ENCODE measurements at regions not wholly inside any gene's neighbourhood (a gene's known extent, or its start where the extent isn't known, plus 50 kb on each side); places are given as distances from the start of the nearest gene placed in this dataset.
"Not testable (repeated sequence)": the region's sequence is repeated elsewhere in the genome, so short reads cannot be mapped to it uniquely, and the experiment has no call there.

DNA sequence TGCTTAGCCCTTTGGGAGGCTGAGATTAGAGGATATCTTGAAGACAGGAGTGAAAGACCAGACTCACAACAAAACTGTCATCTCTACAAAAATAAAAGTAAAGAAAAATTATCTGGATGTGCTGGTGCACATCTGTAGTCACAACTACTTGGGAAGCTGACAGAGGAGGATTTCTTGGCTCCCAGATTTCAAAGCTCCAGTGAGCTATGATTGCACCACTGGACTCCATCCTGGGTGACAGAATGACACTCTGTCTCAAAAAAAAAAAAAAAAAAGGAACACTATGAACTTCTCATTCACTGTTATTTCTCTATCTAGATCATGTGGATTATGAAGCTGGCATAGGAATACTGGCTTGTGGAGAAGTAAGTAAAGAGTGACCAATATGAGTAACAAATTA lies 1400.0 kb downstream of the CDY2B start:
- H3K9me3 ChIP-seq (ENCODE audit: control insufficient read depth, insufficient read depth, low read length), result no peaks in the 10 kb centered on the region
- Mint-ChIP-seq H3K27me3 (ENCODE audit: low read depth in 2 of 2) (no peaks in the 10 kb centered on the region), H3K36me3 (no peaks in the 10 kb centered on the region), H3K9me3 (peaks cover 0 to 12% of the 10 kb centered on the region in 2 donors), H3K4me3 (no peak overlapping the region), H3K4me1 (no peaks in the 10 kb centered on the region), H3K27ac (no peak overlapping the region)
- TF ChIP-seq, protein P1, sequence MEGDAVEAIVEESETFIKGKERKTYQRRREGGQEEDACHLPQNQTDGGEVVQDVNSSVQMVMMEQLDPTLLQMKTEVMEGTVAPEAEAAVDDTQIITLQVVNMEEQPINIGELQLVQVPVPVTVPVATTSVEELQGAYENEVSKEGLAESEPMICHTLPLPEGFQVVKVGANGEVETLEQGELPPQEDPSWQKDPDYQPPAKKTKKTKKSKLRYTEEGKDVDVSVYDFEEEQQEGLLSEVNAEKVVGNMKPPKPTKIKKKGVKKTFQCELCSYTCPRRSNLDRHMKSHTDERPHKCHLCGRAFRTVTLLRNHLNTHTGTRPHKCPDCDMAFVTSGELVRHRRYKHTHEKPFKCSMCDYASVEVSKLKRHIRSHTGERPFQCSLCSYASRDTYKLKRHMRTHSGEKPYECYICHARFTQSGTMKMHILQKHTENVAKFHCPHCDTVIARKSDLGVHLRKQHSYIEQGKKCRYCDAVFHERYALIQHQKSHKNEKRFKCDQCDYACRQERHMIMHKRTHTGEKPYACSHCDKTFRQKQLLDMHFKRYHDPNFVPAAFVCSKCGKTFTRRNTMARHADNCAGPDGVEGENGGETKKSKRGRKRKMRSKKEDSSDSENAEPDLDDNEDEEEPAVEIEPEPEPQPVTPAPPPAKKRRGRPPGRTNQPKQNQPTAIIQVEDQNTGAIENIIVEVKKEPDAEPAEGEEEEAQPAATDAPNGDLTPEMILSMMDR (IDR thresholded peaks at IDR 0.05), result no peak
- DNase-seq (no peak), ATAC-seq (no peak)
- H3K27me3 ChIP-seq (ENCODE audit: control insufficient read depth, insufficient read depth, low read length), result no peaks in the 10 kb centered on the region
- H3K36me3 ChIP-seq (ENCODE audit: control insufficient read depth, insufficient read depth, low read length), result no peaks in the 10 kb centered on the region
- H3K4me1 ChIP-seq (ENCODE audit: control insufficient read depth, insufficient read depth, low read length), result no peaks in the 10 kb centered on the region
- intact Hi-C loops (cut with micrococcal nuclease), result no loop called here
- H3K4me3 ChIP-seq (ENCODE audit: low read length), result no peak overlapping the region
- no peak overlapping the region for H3K27ac ChIP-seq (ENCODE audit: low read length)

DNA sequence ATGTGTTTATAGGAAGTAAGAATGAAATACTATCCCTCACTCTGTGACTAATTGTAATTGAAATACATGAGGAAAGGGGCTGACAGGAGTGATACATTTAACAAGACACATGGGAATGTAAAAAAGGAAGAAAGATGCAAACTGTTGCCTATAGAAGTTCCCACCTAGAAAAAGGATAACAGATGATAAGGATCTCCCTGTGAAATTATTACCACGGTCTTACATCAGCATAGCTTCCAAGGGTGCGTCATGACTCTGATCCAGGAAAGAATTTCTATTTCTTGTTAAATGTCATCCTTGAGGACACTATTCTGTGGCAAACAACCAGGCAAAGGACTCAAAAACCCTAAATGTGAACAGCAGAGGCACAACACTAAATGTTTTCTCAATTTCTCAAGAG lies 1406.0 kb downstream of the CDY2B start:
- WGBS (ENCODE audit: insufficient coverage), result 88% methylated on average over 2 of the region's 2 CpGs
- no peak overlapping the region for H3K27ac ChIP-seq (ENCODE audit: low read length)
- DNase-seq (no peak), ATAC-seq (no peak)
- no peaks in the 10 kb centered on the region for H3K27me3 ChIP-seq (ENCODE audit: control insufficient read depth, insufficient read depth, low read length)
- no peak overlapping the region for H3K4me3 ChIP-seq (ENCODE audit: low read length)
- no peaks in the 10 kb centered on the region for H3K36me3 ChIP-seq (ENCODE audit: control insufficient read depth, insufficient read depth, low read length)
- Mint-ChIP-seq H3K4me3 (no peak overlapping the region), H3K27ac (no peak overlapping the region), H3K36me3 (no peaks in the 10 kb centered on the region), H3K4me1 (no peaks in the 10 kb centered on the region), H3K9me3 (peaks cover 0 to 4% of the 10 kb centered on the region in 2 donors), H3K27me3 (ENCODE audit: low read depth in 2 of 2) (no peaks in the 10 kb centered on the region)
- TF ChIP-seq, protein P1 (IDR thresholded peaks at IDR 0.05), result no peak
- H3K9me3 ChIP-seq (ENCODE audit: control insufficient read depth, insufficient read depth, low read length), result no peaks in the 10 kb centered on the region
- intact Hi-C loops (cut with micrococcal nuclease), result no loop called here
- H3K4me1 ChIP-seq (ENCODE audit: control insufficient read depth, insufficient read depth, low read length), result no peaks in the 10 kb centered on the region

DNA sequence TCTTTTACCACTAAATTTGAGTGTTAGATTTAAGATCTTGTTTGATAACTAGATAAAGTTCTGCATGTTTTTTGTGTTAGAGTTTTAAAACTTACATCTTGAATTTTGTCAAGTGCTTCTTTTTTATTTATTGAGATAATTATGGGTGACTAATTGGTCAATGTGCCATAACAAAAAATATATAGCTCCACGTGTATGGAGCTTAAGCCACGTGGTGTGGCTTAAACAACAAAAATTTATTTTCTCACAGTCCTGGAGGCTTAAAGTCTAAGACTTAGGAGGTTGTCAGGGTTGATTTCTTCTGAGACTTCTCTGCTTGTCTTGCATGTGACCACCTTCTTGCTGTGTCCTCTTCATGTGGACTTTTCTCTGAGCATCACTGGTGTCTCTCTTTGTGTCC lies 1425.2 kb downstream of the CDY2B start:
- intact Hi-C loops (cut with micrococcal nuclease), result no loop called here
- Mint-ChIP-seq H3K4me1 (no peaks in the 10 kb centered on the region), H3K27me3 (ENCODE audit: low read depth in 2 of 2) (no peaks in the 10 kb centered on the region), H3K36me3 (no peaks in the 10 kb centered on the region), H3K27ac (no peak overlapping the region), H3K4me3 (no peak overlapping the region), H3K9me3 (peaks cover 0 to 11% of the 10 kb centered on the region in 2 donors)
- no peaks in the 10 kb centered on the region for H3K36me3 ChIP-seq (ENCODE audit: control insufficient read depth, insufficient read depth, low read length)
- no peak for DNase-seq
- no peaks in the 10 kb centered on the region for H3K9me3 ChIP-seq (ENCODE audit: control insufficient read depth, insufficient read depth, low read length)
- ATAC-seq, result no peak
- no peaks in the 10 kb centered on the region for H3K4me1 ChIP-seq (ENCODE audit: control insufficient read depth, insufficient read depth, low read length)
- no peak overlapping the region for H3K4me3 ChIP-seq (ENCODE audit: low read length)
- H3K27ac ChIP-seq (ENCODE audit: low read length), result no peak overlapping the region
- no peaks in the 10 kb centered on the region for H3K27me3 ChIP-seq (ENCODE audit: control insufficient read depth, insufficient read depth, low read length)
- TF ChIP-seq, protein P1 (IDR thresholded peaks at IDR 0.05), result no peak
- WGBS (ENCODE audit: insufficient coverage), result 60% methylated on average over 1 of the region's 2 CpGs

DNA sequence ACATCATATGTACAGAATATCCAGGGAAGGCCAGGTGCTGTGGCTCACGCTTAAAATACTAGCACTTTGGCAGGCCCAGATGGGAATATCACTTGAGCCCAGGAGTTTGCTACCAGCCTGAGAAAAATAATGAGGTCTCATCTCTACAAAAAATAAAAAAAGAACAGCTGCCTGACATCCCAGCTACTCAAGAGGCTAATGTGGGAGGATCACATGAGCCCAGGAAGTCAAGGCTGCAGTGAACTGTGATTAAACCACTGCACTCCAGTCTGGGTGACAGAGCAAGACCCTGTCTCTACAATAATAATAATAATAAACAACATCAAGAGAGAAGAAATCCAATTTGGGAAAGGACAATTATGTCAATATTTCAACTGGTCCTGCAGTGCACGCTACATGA lies 1433.9 kb downstream of the CDY2B start:
- intact Hi-C loops (cut with micrococcal nuclease), result no loop called here
- no peaks in the 10 kb centered on the region for H3K27me3 ChIP-seq (ENCODE audit: control insufficient read depth, insufficient read depth, low read length)
- 70% methylated on average over 1 of the region's 2 CpGs for WGBS (ENCODE audit: insufficient coverage)
- Mint-ChIP-seq H3K27me3 (ENCODE audit: low read depth in 2 of 2) (no peaks in the 10 kb centered on the region), H3K27ac (no peak overlapping the region), H3K4me3 (no peak overlapping the region), H3K9me3 (peaks cover 0 to 5% of the 10 kb centered on the region in 2 donors), H3K36me3 (no peaks in the 10 kb centered on the region), H3K4me1 (no peaks in the 10 kb centered on the region)
- H3K4me1 ChIP-seq (ENCODE audit: control insufficient read depth, insufficient read depth, low read length), result no peaks in the 10 kb centered on the region
- H3K36me3 ChIP-seq (ENCODE audit: control insufficient read depth, insufficient read depth, low read length), result no peaks in the 10 kb centered on the region
- TF ChIP-seq, protein P1 (IDR thresholded peaks at IDR 0.05), result no peak
- no peak overlapping the region for H3K4me3 ChIP-seq (ENCODE audit: low read length)
- ATAC-seq, result no peak
- DNase-seq, result no peak
- H3K9me3 ChIP-seq (ENCODE audit: control insufficient read depth, insufficient read depth, low read length), result no peaks in the 10 kb centered on the region
- H3K27ac ChIP-seq (ENCODE audit: low read length), result no peak overlapping the region

DNA sequence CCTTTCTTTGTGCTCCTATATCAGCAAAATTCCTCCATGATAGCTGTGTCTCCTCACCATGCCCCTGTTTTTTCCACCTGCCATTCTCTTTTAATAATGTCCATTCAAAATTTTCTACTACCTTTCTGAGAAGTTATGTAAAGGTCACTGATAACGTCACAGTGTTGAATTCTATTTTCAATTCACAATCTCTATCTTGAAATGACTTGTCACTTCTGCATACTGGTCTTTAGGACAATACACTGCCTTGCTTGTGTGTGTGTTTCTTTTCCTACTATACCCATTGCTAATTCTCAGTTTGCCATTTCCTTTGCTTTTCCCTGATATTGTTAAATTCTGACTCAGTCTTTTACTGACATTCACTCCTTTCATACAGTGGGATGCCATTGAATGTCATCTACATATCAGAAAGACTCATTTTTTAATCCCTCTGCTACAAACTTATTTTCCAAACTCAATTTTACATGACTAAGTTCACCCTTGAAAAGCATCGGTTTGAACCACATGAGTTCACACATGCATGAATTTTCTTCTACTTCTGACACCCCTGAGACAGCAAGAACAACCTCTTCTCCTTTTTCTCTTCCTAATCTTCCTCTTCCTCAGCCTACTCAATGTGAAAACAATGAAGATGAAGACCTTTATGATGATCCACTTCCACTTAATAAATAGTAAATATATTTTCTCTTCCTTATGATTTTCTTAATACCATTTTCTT lies 1470.7 kb downstream of the CDY2B start:
- H3K9me3 Mint-ChIP-seq; H3K27ac Mint-ChIP-seq; H3K4me3 ChIP-seq (ENCODE audit: low read length); H3K27me3 Mint-ChIP-seq (ENCODE audit: low read depth in 2 of 2); H3K27ac ChIP-seq (ENCODE audit: low read length); H3K4me1 ChIP-seq (ENCODE audit: control insufficient read depth, insufficient read depth, low read length); ATAC-seq; H3K4me3 Mint-ChIP-seq; H3K27me3 ChIP-seq (ENCODE audit: control insufficient read depth, insufficient read depth, low read length); H3K36me3 ChIP-seq (ENCODE audit: control insufficient read depth, insufficient read depth, low read length); DNase-seq; H3K9me3 ChIP-seq (ENCODE audit: control insufficient read depth, insufficient read depth, low read length); H3K4me1 Mint-ChIP-seq; intact Hi-C loops (cut with micrococcal nuclease); H3K36me3 Mint-ChIP-seq: not testable (repeated sequence)
- no CpG with 5 or more reads among the region's 2 CpGs for WGBS (ENCODE audit: insufficient coverage)

All from natural killer cell (primary cell).